Vagina (tissue), 2 donors: ENCODE measurements at regions not wholly inside any gene's neighbourhood (a gene's known extent, or its start where the extent isn't known, plus 50 kb on each side); places are given as distances from the start of the nearest gene placed in this dataset.

Experiments used
- CTCF ChIP-seq, 3 experiments: fragments of 450-650 bp in 2 of 3; fragments of 200-600 bp in 1 of 3; sonication (generic) in 1 of 3; IDR thresholded peaks; one replicate each; pipeline ENCODE4 v1.5.1; 2017 to 2019; ENCODE audit warnings: antibody characterized with exemption in 3 of 3, mild to moderate bottlenecking in 2 of 3, moderate library complexity in 2 of 3
- POLR2A ChIP-seq, 2 donors: fragments of 450-650 bp; IDR thresholded peaks; one replicate each; pipeline ENCODE4 v1.6.1; 2017; ENCODE audit warnings: antibody characterized with exemption in 2 of 2, mild to moderate bottlenecking in 2 of 2, moderate library complexity in 2 of 2

GRCh38 chr5:63690546-63690945 lies 271.7 kb downstream of the HTR1A start:
- TF ChIP-seq POLR2A (IDR thresholded peaks at IDR 0.05) (no peak), CTCF (IDR thresholded peaks at IDR 0.05) (no peak)
